ENCODE measurements at regions not wholly inside any gene's neighbourhood (a gene's known extent, or its start where the extent isn't known, plus 50 kb on each side); places are given as distances from the start of the nearest gene placed in this dataset.
A peak's percentile ranks its signal among the peaks of the same experiment; 100 is the strongest.

DNA sequence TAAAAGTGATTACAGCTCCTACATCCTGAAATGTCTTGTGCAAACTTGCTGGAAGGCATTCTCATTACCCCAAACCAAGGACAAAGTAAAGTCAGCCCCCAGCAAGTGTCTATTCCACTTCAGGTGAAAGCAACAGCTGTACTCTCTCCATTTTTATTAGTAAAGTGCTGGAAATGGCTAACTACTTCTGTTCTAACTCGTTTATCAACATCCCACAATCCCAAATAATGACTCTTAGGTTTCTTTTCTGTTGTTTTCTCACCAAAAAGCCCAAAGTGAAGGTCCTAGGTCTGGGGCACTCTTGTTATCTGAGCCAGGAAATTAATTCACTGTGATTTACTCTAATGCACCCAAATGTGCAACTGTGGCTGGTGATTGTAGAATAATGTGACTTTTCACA is 105.7 kb downstream of the LRRC30 start:
- intact Hi-C loops (cut with micrococcal nuclease; ENCODE audit: unreplicated experiment) (no loop called here), in situ Hi-C loops (cut with HindIII; ENCODE audit: extremely low pct_ligation_motif_present, low pct_unique_long_range_greater_than_20kb) (no loop called here)
- no TSS peak for BruUV-seq (replicated peaks)
- Histone ChIP-seq H3K4me3 (replicated peaks in 1 of 3; ENCODE audit: insufficient read depth in 1 of 3, low read depth in 2 of 3, low read length in 3 of 3) (no peak overlapping the region), H4K20me1 (ENCODE audit: insufficient read depth, low read length) (no peaks in the 10 kb centered on the region), H3K27me3 (ENCODE audit: control insufficient read depth in 1 of 2, insufficient read depth in 2 of 2, low read length in 2 of 2) (peaks cover 0 to 1% of the 10 kb centered on the region in 2 experiments; a peak in 1 of 5 replicates), H3K27ac (ENCODE audit: extremely low read length, insufficient read depth, low read length) (no peak overlapping the region), H3K4me1 (ENCODE audit: insufficient read depth, low read length) (peaks cover 6% of the 10 kb centered on the region; the same call in 1 of the 2 replicates), H3K4me2 (ENCODE audit: low read depth, low read length) (no peak overlapping the region), H3K9me3 (ENCODE audit: low read length) (no peaks in the 10 kb centered on the region), H3K79me2 (ENCODE audit: insufficient read depth, low read length) (no peaks in the 10 kb centered on the region), H3K36me3 (replicated peaks in 1 of 2; ENCODE audit: control insufficient read depth in 1 of 2, insufficient read depth in 2 of 2, low read length in 2 of 2) (no peaks in the 10 kb centered on the region), H2AFZ (ENCODE audit: low read length) (no peak overlapping the region), H3K9ac (ENCODE audit: insufficient read depth, low read depth, low read length) (no peak overlapping the region)
- CTCF ChIA-PET (ENCODE audit: low intra/inter-chr PET ratio, low total read pairs) = no interaction called here
- DNase-seq (ENCODE audit: low spot score) (no peak), ATAC-seq (no peak), FAIRE-seq (no peak)
- WGBS (ENCODE audit: low lambda C conversion rate) = 0% methylated on average over 1 of the region's 1 CpG
- TF ChIP-seq SKI (IDR thresholded peaks at IDR 0.05; ENCODE audit: partially characterized antibody) (no peak), MNT (IDR thresholded peaks at IDR 0.05) (peak; percentile 47; the same call in 1 of the 2 replicates), SNAPC4 (CRISPR knock-in tag; IDR thresholded peaks at IDR 0.05) (no peak), YY1 (IDR thresholded peaks at IDR 0.05; ENCODE audit: insufficient read depth, insufficient replicate concordance, low read depth, low read length) (no peak), ELF4 (CRISPR knock-in tag; IDR thresholded peaks at IDR 0.05; ENCODE audit: borderline replicate concordance) (no peak), ZNF10 (CRISPR knock-in tag; IDR thresholded peaks at IDR 0.05; ENCODE audit: borderline replicate concordance, low read depth) (no peak)
- TF ChIP-seq, protein P1, sequence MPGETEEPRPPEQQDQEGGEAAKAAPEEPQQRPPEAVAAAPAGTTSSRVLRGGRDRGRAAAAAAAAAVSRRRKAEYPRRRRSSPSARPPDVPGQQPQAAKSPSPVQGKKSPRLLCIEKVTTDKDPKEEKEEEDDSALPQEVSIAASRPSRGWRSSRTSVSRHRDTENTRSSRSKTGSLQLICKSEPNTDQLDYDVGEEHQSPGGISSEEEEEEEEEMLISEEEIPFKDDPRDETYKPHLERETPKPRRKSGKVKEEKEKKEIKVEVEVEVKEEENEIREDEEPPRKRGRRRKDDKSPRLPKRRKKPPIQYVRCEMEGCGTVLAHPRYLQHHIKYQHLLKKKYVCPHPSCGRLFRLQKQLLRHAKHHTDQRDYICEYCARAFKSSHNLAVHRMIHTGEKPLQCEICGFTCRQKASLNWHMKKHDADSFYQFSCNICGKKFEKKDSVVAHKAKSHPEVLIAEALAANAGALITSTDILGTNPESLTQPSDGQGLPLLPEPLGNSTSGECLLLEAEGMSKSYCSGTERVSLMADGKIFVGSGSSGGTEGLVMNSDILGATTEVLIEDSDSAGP (CRISPR knock-in tag; IDR thresholded peaks at IDR 0.05; ENCODE audit: borderline replicate concordance) = no peak
- POLR2A ChIA-PET = no interaction called here
